HG02840 (cell line): ENCODE measurements at regions not wholly inside any gene's neighbourhood (a gene's known extent, or its start where the extent isn't known, plus 50 kb on each side); places are given as distances from the start of the nearest gene placed in this dataset.
"Not testable (repeated sequence)": the region's sequence is repeated elsewhere in the genome, so short reads cannot be mapped to it uniquely, and the experiment has no call there.

ENCODE experiments used
- ATAC-seq: cut with Tn5 transposase; IDR thresholded peaks from one replicate; pipeline ENCODE4 v1.9.1; 2021; ENCODE audit warnings: mild to moderate bottlenecking, moderate library complexity, moderate number of reproducible peaks; ENCODE audit not compliant: unreplicated experiment, low FRiP score

DNA sequence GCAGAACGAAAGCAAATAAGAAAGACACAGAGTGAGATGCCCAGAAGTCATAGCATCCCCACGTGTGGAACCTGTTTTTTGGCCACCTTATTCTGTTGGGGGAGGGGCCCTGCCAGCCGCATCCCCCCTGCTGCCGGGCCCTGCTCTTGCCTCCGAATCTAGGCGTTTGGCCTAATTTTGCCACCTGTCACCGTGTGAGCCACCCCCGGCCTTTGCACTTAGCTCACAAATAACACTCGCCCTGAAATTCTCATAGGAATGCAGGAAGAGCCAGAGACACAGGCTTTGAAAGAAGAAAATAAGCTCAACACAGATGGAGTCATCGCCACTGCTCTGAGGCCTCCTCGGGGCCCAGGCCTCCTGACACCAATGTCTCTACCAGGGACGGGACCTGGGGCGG is 522.6 kb upstream of the SALL3 start:
- ATAC-seq, result no peak

DNA sequence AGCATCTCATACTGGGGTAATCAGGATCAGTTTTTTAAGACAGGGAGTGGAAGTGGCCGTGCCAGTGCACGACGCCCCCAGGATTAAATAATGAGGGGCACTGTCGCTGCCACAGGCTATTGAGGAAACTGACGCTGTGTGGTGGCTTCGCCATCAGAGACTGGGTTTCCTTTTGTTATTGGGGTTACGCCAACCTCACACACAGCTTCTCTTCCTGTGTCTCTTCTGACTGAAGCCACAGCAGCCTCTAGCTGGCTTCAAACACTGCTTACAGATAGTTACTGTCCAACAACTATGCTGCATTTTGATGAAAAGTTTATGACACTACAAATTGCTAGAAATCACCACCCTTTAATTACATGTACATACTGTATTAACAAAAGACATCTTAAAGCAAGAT is 521.9 kb upstream of the SALL3 start:
- ATAC-seq, result no peak

DNA sequence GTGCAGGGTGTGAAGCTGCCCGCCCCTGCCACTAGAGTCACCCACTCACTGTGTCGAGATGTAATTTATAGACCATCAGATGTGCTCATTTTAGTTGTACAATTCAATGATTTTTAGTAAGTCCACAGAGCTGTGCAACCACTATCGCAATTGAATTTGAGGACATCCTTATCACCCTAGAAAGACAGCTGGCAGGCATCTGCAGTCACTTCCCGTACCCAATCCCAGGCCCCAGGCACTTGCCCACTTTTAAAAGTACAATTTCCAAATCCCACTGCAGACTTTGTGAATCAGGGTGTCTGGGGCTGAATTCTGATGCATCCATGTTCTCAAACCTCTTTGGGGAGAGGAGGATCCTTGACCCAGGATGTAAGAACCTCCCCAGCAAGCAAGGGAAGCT is 521.3 kb upstream of the SALL3 start:
- ATAC-seq, result no peak

DNA sequence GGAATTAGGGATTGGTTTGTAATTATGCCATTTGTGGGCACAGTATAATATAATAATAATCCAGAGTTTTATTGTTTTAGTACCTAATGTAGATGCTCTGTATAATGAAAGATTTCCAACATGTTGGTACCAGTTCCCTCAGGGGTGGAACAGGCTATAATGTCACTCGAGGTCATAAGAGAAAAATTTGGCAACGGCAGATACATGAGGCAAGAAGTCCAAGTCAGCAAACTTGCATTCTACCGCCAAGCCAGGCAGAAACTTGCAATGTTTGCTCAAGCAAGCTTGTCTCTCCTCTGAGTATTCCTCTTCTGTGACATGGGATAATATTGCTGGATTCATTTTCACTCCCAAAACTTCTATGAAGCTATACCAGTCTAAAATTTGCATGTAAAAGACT is 520.0 kb upstream of the SALL3 start:
- ATAC-seq, result no peak

DNA sequence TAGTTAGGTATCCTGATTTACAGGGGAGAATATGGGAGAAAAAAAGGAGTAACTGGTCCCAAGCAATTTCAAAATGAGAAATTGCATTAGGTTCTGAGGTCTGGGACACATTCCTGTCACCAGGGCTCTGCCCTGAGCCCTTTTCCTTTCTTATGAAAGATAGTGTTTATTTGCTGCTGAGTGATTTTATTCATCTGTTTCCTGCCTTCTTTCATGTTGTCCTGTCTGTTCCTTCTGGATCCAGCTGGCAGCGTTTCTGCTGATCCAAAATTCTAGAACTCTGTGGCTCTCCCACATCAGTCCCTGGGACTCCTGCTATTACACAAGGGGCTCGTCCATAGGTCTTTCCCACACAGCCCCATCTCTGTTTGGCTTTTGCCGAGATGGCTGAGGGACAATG is 519.1 kb upstream of the SALL3 start:
- ATAC-seq, result no peak

DNA sequence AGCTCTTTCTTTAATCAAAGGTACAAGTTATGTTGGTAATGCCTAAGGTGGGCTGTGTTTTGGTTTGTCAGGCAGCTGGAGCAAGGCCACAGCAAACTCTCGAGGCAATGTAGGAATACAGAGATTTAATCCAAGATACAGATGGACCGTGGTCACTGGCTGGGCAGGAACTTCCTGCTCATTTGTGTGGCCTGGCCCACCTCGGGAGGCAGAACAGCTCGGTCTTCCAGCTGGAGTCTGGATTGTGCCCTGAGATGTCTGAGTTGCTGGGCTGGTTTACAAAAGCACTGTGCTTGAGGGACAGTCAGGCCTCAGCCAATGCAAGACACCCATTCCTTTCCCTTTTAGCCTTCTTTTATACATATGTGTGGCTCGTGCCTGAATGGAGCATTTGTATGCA is 506.1 kb upstream of the SALL3 start:
- ATAC-seq, result no peak

DNA sequence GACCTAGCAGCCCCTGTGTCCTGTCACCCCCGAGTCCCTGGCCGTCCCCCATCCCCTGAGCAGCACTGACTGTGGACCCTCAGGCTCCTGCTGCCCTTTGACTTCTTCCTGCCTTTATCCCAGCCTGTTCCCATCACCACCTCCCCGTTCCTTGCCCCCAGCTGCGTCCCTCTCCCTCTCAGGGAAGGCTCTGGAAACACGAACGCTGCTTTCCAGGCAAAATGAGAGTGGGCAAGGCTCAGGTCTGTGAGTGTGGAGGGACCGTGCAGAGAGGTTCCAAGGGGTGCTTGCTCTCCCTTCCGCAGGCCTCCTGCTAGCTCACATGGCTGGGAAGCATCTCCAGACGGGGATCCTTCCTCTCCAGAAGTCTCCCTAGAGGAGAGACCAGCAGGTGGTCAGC is 501.8 kb upstream of the SALL3 start:
- no peak for ATAC-seq

DNA sequence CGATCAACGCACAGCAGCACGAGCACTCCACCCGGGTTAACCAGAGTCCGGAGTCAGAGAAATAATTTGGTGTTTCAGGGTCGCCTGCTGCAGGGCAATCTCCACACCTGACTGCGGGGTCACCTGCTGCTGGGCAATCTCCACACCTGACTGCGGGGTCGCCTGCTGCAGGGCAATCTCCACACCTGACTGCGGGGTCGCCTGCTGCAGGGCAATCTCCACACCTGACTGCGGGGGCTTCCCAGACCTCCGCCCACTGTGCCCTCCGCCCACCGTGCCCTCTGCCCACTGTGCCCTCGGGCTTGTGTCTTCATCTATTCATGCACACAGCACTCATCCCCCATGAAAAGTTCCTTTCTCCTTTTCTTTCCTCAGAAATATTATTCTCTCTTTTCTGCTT is 500.2 kb upstream of the SALL3 start:
- ATAC-seq, result no peak

DNA sequence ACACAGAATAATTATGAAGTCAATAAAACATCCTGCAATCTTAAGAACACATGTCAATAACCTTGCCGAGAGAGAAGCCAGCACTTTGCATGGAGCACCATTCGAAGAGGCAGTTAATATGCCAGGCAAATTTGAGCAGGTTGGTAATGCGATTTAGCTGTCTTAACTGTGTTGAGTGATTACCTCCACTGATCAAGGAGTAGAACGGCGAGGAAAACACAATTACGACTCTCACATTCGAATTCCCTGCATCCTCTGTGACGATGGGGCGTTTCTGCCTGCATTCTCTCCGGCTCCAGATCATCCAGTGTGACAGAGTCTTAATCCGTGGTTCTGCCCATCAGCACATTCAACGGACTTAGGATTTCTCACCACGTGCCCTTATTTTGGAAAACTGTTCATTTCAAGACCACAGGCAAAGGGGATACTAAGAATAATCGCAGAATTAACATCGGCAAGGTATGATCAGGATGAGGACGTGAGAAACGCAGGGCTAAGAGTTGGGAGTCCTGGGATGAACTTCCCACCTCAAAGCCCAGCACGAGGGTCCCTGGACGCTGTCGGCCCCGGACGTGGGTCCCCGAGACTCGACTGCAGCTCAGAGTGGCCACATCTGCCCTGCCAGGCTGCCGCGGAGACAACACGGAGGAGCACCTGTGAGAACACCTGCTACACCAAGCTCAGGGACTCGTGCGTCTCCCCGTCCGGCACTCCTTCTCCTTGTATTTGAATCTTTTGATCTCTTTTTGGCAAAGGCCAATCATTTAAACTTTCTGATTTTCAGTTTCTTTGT is 499.2 kb upstream of the SALL3 start:
- ATAC-seq, result no peak

DNA sequence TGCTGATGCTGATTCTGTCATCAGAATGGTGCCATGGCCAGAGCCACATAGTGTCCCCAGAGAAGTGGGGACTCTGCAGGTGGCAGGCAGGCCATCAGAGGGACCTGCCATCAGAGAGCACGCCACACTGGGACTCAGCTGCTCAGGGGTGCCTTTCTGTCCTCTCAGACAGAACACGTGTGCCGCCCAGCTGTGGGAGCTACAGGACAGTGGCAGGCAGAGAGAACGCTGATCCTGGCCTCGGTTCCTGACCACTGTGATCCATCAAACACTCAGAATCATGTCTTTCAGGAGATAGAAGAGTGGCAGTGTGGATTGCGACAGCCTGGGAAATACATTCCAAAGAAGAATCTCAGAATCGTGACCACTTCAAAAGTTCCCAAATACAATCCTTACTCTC is 497.2 kb upstream of the SALL3 start:
- ATAC-seq, result no peak

DNA sequence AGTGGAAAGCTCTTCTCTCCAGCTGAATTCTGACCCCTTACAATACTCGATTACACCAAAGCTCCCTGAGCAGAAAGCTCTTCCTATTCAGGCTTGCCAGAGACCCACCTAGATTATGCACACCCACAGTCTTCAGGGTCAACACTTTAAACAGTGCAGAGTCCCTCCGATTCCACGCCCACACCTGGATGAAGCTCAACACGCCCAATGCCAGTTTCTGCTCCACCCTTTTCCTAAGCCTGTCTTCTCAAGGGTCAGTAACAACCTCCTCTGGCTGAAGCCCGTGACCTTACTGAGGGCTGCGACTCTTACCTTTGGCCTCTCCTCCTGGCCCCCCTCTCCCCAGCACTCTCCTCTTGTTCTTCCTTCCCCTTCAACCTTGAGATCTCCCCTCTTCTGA is 492.0 kb upstream of the SALL3 start:
- ATAC-seq, result no peak

DNA sequence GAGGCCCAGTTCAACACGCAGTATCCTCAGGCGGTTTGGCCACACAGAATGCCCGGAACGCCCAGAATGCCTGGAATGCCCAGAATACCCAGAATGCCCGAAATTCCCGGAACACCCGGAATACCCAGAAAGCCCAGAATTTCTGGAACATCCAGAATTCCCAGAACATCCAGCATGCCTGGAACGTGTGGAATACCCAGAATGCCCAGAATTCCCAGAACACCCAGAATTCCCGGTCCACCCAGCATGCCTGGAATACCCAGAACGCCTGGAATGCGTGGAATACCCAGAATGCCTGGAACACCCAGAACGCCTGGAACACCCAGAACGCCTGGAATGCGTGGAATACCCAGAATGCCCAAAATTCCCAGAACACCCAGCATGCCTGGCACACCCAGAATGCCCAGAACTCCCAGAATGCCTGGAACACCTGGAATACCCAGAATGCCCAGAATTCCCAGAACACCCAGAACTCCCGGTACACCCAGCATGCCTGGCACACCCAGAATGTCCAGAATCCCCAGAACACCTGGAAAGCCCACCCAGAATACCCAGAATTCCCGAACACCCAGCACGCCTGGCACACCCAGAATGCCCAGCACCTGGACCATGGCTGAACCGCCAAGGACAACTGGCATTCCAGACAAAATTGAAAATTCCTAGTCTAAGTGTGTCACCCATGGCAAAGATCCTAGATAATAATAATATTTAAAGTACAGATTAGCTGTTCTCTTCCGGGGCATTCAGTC is 487.4 kb upstream of the SALL3 start:
- ATAC-seq, result no peak

DNA sequence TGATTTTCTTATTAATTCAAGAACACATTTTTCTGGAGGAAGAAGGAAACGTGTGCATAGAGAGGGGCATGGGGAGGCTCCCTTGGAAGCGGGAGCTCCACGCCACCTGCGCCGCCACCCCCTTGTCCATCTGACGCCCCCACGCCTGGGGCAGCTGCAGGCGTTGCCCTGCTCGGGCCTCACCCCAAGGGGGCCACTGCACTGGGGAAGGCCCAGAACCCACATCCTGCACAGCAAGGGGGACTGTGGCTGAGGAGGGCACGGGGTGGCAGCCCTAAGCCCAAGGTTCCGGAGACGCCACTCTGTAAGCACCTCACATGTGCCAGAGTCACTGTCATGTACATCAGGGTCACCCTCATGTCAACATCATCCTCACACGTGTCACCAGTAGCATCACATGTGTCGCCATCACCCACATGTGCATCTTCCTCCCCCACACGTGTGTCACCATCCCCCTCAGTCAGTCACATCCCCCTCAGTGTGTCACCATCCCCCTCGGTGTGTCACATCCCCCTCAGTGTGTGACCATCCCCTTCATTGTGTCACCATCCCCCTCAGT is 486.7 kb upstream of the SALL3 start:
- ATAC-seq, result no peak

DNA sequence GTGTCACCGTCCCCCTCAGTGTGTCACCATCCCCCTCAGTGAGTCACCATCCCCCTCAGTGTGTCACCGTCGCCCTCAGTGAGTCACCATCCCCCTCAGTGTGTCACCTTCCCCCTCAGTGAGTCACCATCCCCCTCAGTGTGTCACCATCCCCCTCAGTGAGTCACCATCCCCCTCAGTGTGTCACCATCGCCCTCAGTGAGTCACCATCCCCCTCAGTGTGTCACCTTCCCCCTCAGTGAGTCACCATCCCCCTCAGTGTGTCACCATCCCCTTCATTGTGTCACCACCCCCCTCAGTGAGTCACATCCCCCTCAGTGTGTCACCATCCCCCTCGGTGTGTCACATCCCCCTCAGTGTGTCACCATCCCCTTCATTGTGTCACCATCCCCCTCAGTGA is 486.1 kb upstream of the SALL3 start:
- not testable (repeated sequence) for ATAC-seq

DNA sequence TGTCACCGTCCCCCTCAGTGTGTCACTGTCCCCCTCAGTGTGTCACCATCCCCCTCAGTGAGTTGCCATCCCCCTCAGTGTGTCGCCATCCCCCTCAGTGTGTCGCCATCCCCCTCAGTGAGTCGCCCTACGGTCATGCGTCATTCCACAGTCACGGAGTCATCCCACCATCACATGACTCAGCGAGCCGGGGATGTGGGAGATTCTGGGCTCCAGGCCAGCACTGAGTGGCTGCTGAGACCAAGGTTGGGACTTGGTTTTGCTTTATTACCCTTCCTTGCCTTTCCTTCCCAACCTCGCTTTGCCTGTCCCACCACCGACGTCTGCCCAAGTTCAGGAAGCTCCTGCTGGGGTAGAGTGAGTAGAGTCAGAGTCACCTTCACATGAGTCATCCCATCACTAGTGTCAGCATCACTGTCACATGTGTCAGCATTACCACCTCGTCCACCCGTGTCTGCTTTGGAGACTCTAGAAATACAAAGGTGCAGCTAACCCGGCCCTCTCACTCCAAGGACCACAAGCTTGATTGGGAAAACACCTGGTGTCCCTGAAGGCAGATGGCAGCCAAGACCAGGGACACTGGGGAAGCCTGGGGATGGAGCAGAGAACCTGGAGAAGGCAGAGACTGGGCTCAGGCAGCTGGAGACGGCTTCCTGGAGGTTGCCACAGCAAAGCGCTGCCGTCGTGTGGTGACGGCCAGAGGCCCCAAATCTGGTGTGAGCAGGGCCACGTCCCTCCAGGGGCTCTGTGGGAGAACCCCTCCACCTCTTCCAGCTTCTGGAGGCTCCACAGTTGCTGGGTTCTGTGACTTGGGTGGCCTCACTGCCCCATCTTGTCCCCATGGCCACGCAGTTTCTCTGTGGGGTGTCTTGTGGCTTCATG is 485.2 kb upstream of the SALL3 start:
- ATAC-seq, result no peak

DNA sequence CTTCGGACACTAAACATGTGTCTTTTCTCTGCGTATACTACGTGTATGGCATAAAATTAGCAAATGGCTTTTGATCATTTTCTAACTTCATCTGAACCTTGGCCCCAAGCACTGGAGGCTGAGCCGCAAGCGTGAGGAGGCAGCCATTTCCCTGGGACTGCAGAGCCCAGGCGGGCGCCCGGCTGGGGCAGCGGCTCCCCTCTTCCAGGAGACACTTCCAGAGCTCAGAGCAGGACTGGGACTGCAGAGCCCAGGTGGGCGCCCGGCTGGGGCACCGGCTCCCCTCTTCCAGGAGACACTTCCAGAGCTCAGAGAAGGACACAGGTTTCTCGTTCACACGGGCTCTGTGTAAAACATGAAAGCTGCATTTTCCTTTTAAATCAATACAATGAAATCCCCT is 484.1 kb upstream of the SALL3 start:
- no peak for ATAC-seq

DNA sequence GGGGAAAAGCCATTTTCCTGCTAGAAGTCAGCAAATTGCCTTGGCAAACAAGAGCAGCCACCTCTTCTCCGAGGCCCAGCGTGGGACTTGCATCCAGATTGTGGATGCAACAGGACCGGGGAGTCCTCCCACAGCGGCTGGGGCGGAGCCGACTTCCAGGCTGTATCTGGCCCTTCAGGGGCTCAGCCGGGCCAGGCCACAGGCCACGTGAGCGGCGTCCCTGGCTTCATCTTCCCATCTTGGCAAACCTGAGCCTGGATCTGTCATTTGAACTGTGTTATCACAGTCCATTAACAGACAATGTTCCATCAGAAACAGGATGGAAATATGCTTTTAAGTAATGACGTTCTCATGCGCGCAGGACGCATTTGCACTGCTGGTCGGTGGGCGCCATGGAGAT is 483.5 kb upstream of the SALL3 start:
- ATAC-seq, result no peak

DNA sequence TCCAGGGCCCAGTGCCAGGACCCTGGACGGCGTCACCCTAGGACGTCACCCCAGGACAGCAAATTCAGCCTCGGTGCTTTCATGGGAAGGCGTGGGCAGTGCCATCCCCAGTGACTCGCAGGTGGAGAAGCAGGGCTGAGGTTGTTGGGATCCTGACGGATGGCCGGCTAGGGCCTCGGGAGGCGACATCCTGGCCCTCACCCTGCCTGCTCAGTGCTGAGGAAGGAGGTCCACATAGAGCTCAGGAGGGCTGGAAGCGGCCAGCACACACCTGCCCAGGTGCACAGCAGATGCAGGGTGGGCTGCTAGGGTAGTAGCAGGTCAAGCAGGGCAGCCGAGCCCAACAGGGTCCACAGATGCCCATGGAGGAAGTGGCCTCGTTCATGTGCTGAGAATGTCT is 482.0 kb upstream of the SALL3 start:
- no peak for ATAC-seq

DNA sequence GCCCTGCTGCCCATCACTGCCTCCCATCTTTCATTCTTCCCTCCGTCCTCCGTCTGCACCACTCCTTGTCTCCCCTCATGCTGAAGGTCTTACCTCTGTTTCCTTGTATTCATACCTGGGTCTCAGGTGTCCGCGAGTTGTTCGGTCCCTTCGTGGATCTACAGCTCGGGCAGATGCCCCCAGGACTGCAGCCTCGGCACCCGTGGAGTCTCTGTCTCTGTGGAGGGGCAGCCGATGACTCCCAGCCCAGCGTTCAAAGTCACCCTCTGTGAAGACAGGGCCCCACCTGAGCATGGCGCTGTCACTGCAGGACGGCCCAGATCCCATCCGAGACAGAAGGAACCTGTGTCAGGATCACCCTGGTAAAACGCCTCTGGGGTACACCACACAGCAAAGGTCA is 480.0 kb upstream of the SALL3 start:
- no peak for ATAC-seq

DNA sequence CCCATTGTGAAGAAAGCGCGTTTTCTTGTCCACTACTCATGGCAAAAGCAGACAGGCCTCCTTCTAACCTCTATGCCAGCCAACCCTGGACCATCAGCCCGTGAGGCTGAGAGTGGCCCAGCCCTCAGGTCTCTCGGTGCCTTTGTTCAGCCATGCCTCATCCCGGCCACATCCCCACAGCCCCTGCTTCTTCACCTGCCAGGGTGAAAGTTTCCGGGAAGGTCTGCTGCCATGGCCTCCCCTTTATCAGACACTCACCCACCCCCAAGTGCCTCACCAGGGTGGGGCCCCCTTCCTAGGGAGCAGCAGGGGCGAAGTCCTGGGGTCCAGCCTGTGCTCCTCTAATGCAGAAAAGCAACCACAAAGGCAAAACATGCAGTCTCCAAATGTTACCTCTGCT is 478.4 kb upstream of the SALL3 start:
- ATAC-seq, result no peak

DNA sequence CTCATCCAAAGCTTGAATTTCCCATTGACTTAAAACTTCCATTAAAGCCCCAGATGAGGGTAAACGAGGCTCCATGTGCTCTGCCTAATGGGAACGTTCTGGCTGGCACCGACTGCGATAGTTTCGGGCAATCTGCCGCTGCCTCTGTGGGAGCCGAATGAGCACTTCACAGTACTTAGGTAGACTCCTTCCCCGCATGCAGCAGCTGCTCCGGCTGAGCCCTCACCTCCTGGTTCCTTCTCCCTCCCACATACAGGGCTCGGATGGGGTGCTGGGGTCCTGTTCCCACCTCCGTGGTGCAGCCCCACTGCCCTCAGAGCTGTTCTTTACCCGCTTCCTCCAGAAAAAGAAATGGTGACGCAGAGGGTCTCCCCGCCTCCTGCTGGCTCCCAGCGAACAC is 476.5 kb upstream of the SALL3 start:
- no peak for ATAC-seq
